Endometrium (tissue), 2 donors: ENCODE measurements at regions not wholly inside any gene's neighbourhood (a gene's known extent, or its start where the extent isn't known, plus 50 kb on each side); places are given as distances from the start of the nearest gene placed in this dataset.

Experiments
- FAIRE-seq: peaks from 2 replicates; lab custom pipeline; 2012; peaks lifted over from hg19 to GRCh38; lab: Jason Lieb, UNC
- donor health status: control.
- donor health status: control.

DNA sequence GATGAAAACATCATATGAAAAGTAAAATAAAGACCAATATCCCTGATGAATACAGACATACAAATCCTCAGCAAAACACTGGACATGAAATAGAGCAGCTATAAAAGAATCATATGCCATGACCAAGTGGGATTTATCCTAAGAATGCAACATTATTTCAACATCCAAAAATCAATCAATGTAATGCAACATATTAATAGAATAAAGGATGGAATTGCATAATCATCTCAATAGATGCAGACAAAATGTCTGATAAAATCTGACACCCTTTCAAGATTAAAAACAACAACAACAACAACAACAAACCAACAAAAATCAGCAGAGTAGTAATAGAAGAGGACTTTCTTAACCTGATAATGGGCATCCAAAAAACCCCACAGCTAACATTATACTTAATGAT, 63.8 kb upstream of the IL1R1 start:
- no peak for FAIRE-seq

GRCh38 chr2:102080451-102081242, 61.9 kb upstream of the IL1R1 start:
- no peak for FAIRE-seq

GRCh38 chr2:102081243-102081522, 61.4 kb upstream of the IL1R1 start:
- FAIRE-seq = no peak

GRCh38 chr2:102081606-102082005, 60.9 kb upstream of the IL1R1 start:
- FAIRE-seq = no peak

DNA sequence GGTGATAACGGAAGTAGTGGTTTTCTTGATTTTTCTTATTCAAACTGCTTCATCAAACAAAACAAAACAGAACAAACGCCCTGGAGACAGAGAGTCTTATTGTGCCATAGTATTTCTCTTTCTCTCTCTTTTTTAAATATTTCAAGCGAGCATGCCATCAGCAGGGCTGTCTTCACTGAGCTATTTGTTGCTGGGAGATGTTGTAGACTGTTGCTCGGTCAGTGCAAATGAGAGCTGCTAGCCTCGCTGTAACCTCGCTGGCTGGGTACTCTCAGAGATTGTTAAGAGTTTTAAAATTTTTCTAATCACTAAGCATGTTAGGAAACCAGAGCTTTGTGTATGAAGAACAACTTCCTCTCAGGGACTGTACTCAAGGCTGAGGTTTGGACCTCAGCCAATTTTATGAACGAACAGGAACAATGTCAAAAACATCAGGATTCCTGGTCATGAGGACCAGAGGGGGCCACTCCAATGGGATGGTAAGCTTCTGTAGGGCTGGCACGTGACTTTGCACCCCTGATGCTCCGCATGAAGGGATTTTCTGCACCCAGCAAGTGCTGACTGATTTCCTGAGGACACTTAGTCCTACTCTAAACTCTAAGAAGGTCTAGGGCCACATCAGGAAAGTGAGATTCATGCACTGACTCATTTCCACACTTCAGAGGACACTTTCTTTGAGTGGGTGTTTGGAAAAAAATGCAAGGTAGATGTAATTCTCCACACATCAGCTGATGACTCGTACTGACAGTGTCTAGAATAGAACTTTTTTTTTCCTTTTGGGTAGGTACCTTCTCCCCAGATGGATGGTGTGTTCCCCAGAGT, 59.8 kb upstream of the IL1R1 start:
- FAIRE-seq = no peak

GRCh38 chr2:102083393-102083703, 59.2 kb upstream of the IL1R1 start:
- FAIRE-seq = no peak

DNA sequence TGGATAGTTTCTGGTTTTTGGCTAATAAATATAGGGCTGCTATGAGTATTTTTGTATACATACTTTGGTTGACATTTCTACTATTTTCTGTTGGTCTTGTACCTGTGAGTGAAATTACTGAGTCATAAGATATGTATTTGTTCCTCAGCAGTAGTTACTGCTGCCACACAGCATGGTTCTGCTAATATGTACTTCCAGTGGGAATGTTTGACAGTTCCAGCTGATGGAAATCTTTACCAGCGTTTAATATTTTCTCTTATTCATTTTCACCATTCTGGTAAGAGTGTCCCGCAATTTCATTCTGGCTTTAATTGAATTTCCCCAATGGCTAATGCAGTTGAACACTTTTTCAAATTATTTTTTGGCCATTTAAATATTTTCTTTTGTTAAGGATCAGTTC, 57.9 kb upstream of the IL1R1 start:
- no peak for FAIRE-seq

- no peak for FAIRE-seq
These were observed 57.3 kb upstream of the IL1R1 start for GRCh38 chr2:102085238-102085637.

- FAIRE-seq = peak; percentile 54
These were observed 56.2 kb upstream of the IL1R1 start for GRCh38 chr2:102086150-102086872.

DNA sequence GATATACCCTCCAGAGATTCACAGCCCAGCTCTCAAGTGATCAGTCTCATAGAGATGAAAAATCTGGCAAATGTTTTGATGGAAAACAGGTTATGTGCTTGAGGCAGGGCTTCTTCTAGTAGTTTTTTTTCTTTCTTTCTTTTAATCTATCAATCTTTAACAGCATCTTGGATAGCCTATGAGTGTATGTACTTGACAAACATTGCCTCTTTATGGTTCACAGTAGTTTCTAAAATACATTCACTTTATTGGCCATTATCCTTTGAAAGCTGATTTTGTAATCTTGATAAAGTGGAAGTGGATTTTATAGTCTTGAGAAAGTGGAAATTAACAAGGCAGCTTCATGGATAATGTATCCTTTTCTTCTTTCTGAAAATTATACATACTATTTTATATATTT, 51.4 kb upstream of the IL1R1 start:
- no peak for FAIRE-seq

DNA sequence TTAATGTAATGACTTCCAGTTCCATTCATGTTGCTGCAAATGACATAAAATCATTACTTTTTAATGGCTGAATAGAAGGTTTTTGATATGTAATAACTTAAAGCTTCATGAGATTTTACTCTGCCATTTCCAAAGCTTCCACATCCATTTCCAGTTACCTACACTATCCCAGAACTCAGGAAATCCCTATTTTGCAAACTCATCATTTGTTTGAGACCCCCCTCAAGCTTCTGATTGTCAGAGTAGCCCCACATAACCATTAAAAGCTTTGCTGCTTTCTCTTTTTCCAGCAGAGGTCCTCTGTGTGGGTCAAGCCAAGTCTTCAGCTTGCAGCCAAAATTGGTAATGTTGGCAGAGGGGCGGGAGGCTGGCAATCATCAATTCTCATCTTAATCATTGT, 50.6 kb upstream of the IL1R1 start:
- FAIRE-seq = no peak

GRCh38 chr2:102092535-102092934, 50.0 kb upstream of the IL1R1 start:
- FAIRE-seq = peak; percentile 93
